Gastrocnemius medialis (tissue), 4 donors: ENCODE measurements at regions not wholly inside any gene's neighbourhood (a gene's known extent, or its start where the extent isn't known, plus 50 kb on each side); places are given as distances from the start of the nearest gene placed in this dataset.

Experiments used
- POLR2A ChIP-seq, 2 donors: fragments of 450-650 bp; IDR thresholded peaks; one replicate each; pipeline ENCODE4 v1.6.1; 2017; ENCODE audit warnings: antibody characterized with exemption in 2 of 2, mild to moderate bottlenecking in 2 of 2, moderate library complexity in 2 of 2
- TF ChIP-seq, protein P1 (sequence below), 5 experiments: fragments of 450-650 bp in 3 of 5; fragments of 200-600 bp in 2 of 5; sonication (generic) in 2 of 5; IDR thresholded peaks in 4 of 5; conservative IDR thresholded peaks in 1 of 5; 1 replicate in 4 of 5; 2 replicates in 1 of 5; pipeline ENCODE4 v1.5.1; 2016 to 2019; ENCODE audit warnings: antibody characterized with exemption in 5 of 5, mild to moderate bottlenecking in 3 of 5, moderate library complexity in 3 of 5

DNA sequence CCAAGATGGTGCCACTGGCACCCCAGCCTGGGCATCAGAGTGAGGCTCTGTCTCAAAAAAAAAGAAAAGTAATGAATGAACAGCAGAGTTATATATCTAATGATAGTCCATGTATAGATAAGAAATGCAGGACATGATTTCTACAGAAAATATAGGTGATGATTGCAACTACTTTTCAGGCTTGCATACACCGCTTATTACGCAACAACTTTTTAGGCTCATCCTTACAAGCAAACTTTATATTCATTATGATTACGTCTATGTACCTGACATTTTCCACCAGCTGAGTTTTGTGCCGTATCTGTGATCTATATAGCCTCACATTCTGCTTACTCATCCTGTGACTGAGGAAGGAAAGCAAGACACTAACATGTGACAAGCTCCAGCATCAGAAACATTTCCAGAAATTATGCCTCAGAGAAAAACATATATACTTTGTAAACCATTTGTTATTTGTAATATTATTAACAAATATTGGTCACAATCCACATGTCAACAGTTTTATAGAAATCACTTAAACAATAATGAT is 906.3 kb downstream of the ZPLD1 start:
- TF ChIP-seq, protein P1, sequence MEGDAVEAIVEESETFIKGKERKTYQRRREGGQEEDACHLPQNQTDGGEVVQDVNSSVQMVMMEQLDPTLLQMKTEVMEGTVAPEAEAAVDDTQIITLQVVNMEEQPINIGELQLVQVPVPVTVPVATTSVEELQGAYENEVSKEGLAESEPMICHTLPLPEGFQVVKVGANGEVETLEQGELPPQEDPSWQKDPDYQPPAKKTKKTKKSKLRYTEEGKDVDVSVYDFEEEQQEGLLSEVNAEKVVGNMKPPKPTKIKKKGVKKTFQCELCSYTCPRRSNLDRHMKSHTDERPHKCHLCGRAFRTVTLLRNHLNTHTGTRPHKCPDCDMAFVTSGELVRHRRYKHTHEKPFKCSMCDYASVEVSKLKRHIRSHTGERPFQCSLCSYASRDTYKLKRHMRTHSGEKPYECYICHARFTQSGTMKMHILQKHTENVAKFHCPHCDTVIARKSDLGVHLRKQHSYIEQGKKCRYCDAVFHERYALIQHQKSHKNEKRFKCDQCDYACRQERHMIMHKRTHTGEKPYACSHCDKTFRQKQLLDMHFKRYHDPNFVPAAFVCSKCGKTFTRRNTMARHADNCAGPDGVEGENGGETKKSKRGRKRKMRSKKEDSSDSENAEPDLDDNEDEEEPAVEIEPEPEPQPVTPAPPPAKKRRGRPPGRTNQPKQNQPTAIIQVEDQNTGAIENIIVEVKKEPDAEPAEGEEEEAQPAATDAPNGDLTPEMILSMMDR (IDR thresholded peaks at IDR 0.05 in 4 of 5, conservative IDR thresholded peaks at IDR 0.05 in 1 of 5) = no peak
- TF ChIP-seq POLR2A (IDR thresholded peaks at IDR 0.05) = no peak
